Astrocyte (in vitro differentiated cells and primary cell): ENCODE measurements at regions not wholly inside any gene's neighbourhood (a gene's known extent, or its start where the extent isn't known, plus 50 kb on each side); places are given as distances from the start of the nearest gene placed in this dataset.

Source experiments
- CTCF ChIP-seq: IDR thresholded peaks from 2 replicates; pipeline ENCODE4 v1.5.1; 2011; ENCODE audit warnings: low read depth, mild to moderate bottlenecking, inconsistent platforms, low read length, moderate library complexity; ENCODE audit not compliant: insufficient read depth
- EZH2 ChIP-seq: IDR thresholded peaks from 2 replicates; pipeline ENCODE4 v1.6.1; 2012; ENCODE audit warnings: mild to moderate bottlenecking, low read length, inconsistent platforms; ENCODE audit not compliant: insufficient read depth

GRCh38 chr5:168046163-168046562 lies 245.3 kb upstream of the WWC1 start:
- no peak for TF ChIP-seq CTCF
- TF ChIP-seq EZH2, result no peak
